AG04449 (cell line): ENCODE measurements at regions not wholly inside any gene's neighbourhood (a gene's known extent, or its start where the extent isn't known, plus 50 kb on each side); places are given as distances from the start of the nearest gene placed in this dataset.
"Not testable (repeated sequence)": the region's sequence is repeated elsewhere in the genome, so short reads cannot be mapped to it uniquely, and the experiment has no call there.

Experiments used
- CTCF ChIA-PET: fragments of 350-600 bp; formaldehyde crosslinking; extraction: SDS; loops from one replicate; lab custom pipeline; 2021; ENCODE audit warnings: antibody characterized with exemption; lab: Yijun Ruan, JAX
- POLR2A ChIA-PET: fragments of 400-600, 350-600 bp; formaldehyde crosslinking; extraction: SDS; loops from one replicate; lab custom pipeline; 2020; ENCODE audit warnings: antibody characterized with exemption, inconsistent platforms; lab: Yijun Ruan, JAX
- DNase-seq: peaks from one replicate; pipeline ENCODE4 v3.0.0-alpha.2; 2010; ENCODE audit warnings: low read depth, low spot score
- H3K4me3 ChIP-seq: 2 replicates; pipeline ENCODE4 v1.5.1; 2011; ENCODE audit warnings: low read depth, mild to moderate bottlenecking, control low read depth, low read length
- TF ChIP-seq, protein P1 (sequence below): IDR thresholded peaks from one replicate; pipeline ENCODE4 v1.5.1; 2011; ENCODE audit warnings: mild to moderate bottlenecking, moderate library complexity, low read length, control low read depth, inconsistent platforms; ENCODE audit not compliant: insufficient read depth; ENCODE audit errors: missing control alignments

DNA sequence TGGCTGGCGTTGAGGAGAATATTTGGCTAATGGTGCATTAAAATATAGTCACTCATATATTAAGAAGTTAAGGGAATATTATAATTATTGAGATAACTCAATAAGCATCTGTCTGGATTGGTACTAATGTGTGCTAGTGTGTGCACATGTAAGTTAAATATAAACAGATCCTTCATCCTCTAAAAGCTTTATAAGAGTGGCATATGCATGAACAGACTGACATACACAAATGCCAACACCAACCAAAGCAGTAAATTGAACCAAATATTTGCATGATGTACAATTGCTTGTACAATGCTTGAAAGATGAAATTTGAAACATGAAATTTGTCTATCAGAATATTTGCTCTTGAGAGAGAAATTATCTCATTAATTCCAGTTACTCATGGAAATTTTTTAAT, 344.9 kb downstream of the ADGRL2 start:
- CTCF ChIA-PET: no interaction called here
- H3K4me3 ChIP-seq: no peak overlapping the region
- POLR2A ChIA-PET: no interaction called here
- TF ChIP-seq, protein P1, sequence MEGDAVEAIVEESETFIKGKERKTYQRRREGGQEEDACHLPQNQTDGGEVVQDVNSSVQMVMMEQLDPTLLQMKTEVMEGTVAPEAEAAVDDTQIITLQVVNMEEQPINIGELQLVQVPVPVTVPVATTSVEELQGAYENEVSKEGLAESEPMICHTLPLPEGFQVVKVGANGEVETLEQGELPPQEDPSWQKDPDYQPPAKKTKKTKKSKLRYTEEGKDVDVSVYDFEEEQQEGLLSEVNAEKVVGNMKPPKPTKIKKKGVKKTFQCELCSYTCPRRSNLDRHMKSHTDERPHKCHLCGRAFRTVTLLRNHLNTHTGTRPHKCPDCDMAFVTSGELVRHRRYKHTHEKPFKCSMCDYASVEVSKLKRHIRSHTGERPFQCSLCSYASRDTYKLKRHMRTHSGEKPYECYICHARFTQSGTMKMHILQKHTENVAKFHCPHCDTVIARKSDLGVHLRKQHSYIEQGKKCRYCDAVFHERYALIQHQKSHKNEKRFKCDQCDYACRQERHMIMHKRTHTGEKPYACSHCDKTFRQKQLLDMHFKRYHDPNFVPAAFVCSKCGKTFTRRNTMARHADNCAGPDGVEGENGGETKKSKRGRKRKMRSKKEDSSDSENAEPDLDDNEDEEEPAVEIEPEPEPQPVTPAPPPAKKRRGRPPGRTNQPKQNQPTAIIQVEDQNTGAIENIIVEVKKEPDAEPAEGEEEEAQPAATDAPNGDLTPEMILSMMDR: no peak
- DNase-seq: no peak

DNA sequence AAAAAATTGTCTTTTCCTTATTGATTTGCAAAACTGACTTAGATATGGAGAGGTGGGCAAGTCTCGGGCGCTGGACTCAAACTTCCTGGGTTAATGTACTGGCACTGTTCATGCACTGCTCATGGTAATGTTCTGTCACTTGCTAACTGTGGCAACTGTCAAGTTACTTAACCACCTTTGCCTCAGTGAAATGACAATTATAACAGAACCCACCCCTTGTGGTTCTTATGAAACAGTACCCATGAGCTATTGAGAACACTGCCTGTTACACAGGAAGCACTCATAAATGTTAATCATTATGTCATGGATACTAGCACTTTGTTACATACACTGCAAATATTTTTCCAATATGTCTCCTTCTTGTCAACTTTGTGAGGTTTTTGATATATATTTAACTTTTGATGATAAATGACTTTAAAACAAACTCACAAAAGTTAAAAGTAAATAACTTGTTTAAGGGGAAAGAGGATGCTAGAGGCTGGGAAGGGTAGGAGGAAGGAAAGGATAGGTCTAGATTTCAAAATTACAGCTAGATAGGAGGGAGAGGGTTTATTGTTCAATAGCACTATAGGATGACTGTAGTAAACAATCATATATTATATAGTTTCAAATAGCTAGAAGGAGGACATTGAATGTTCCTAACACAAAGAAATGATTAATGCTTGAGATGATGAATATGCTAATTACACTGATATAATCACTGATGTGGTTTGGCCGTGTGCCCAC, 342.5 kb downstream of the ADGRL2 start:
- DNase-seq: no peak
- CTCF ChIA-PET: no interaction called here
- no peak overlapping the region for H3K4me3 ChIP-seq
- POLR2A ChIA-PET: no interaction called here
- TF ChIP-seq, protein P1: no peak

GRCh38 chr1:82141390-82141789, 340.7 kb downstream of the ADGRL2 start:
- TF ChIP-seq, protein P1: no peak
- ChIA-PET CTCF (no interaction called here), POLR2A (no interaction called here)
- H3K4me3 ChIP-seq: no peak overlapping the region
- no peak for DNase-seq

- no peak overlapping the region for H3K4me3 ChIP-seq
- no peak for DNase-seq
- ChIA-PET CTCF (no interaction called here), POLR2A (no interaction called here)
- TF ChIP-seq, protein P1: no peak
Measured at GRCh38 chr1:82139751-82140468, 339.2 kb downstream of the ADGRL2 start.

DNA sequence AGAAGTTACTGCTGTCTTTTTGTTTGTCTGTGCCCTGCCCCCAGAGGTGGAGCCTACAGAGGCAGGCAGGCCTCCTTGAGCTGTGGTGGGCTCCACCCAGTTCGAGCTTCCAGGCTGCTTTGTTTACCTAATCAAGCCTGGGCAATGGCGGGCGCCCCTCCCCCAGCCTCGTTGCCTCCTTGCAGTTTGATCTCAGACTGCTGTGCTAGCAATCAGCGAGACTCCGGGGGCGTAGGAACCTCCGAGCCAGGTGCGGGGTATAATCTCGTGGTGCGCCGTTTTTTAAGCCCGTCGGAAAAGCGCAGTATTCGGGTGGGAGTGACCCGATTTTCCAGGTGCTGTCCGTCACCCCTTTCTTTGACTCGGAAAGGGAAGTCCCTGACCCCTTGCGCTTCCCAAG, 335.6 kb downstream of the ADGRL2 start:
- DNase-seq, CTCF ChIA-PET, H3K4me3 ChIP-seq, POLR2A ChIA-PET: not testable (repeated sequence)

GRCh38 chr1:82125866-82126265, 325.1 kb downstream of the ADGRL2 start:
- TF ChIP-seq, protein P1: no peak
- POLR2A ChIA-PET: no interaction called here
- CTCF ChIA-PET: no interaction called here
- H3K4me3 ChIP-seq: no peak overlapping the region
- DNase-seq: no peak
